Activated CD8-positive, alpha-beta T cell treated with anti-CD3 and anti-CD28 coated beads for 36 hours (primary cell): ENCODE measurements at regions not wholly inside any gene's neighbourhood (a gene's known extent, or its start where the extent isn't known, plus 50 kb on each side); places are given as distances from the start of the nearest gene placed in this dataset.
"Not testable (repeated sequence)": the region's sequence is repeated elsewhere in the genome, so short reads cannot be mapped to it uniquely, and the experiment has no call there.

Experiments
- ATAC-seq: fragments of 200-7000 bp; cut with Tn5 transposase; one replicate; pipeline ENCODE4 v1.10.0; 2021; ENCODE audit warnings: mild to moderate bottlenecking, moderate library complexity
- CTCF ChIA-PET: fragments of 350-600 bp; sonication (Branson Sonifier 250); formaldehyde crosslinking; loops from one replicate; lab custom pipeline; 2021; ENCODE audit warnings: antibody characterized with exemption; lab: Charles Lee
- POLR2A ChIA-PET: fragments of 350-600 bp; sonication (Branson Sonifier 250); formaldehyde crosslinking; loops from one replicate; lab custom pipeline; 2021; ENCODE audit warnings: antibody characterized with exemption; lab: Charles Lee
- DNase-seq: peaks from one replicate; pipeline ENCODE4 v3.0.0-alpha.2; 2020
- H3K27ac Mint-ChIP-seq: one replicate; pipeline ENCODE4 v1.8.0; 2021; ENCODE audit warnings: mild to moderate bottlenecking, mixed read lengths
- H3K27me3 Mint-ChIP-seq: one replicate; pipeline ENCODE4 v1.8.0; 2021; ENCODE audit warnings: mixed read lengths
- H3K36me3 Mint-ChIP-seq: one replicate; pipeline ENCODE4 v1.8.0; 2021; ENCODE audit warnings: low read depth, mixed read lengths
- H3K4me1 Mint-ChIP-seq: one replicate; pipeline ENCODE4 v1.8.0; 2021; ENCODE audit warnings: low read depth, mixed read lengths
- H3K4me3 Mint-ChIP-seq: one replicate; pipeline ENCODE4 v1.8.0; 2021; ENCODE audit warnings: mild to moderate bottlenecking, moderate library complexity, mixed read lengths
- H3K9me3 Mint-ChIP-seq: one replicate; pipeline ENCODE4 v1.8.0; 2021; ENCODE audit warnings: mixed read lengths
- CTCF ChIP-seq: fragments of 200-600 bp; IDR thresholded peaks from one replicate; pipeline ENCODE4 v1.8.0; 2022; ENCODE audit warnings: antibody characterized with exemption, mild to moderate bottlenecking
- intact Hi-C: fragments of 100-400 bp; cut with micrococcal nuclease; formaldehyde crosslinking; loops from one replicate; pipeline ENCODE4 v1.10.0; 2022

- H3K27ac Mint-ChIP-seq = no peak overlapping the region
- no peak for TF ChIP-seq CTCF
- ChIA-PET CTCF (no interaction called here), POLR2A (no interaction called here)
- no peaks in the 10 kb centered on the region for H3K4me1 Mint-ChIP-seq
- H3K36me3 Mint-ChIP-seq = no peaks in the 10 kb centered on the region
- no peaks in the 10 kb centered on the region for H3K9me3 Mint-ChIP-seq
- intact Hi-C loops = no loop called here
- DNase-seq = no peak
- H3K27me3 Mint-ChIP-seq = no peaks in the 10 kb centered on the region
- no peak overlapping the region for H3K4me3 Mint-ChIP-seq
- no peak for ATAC-seq
Observed at GRCh38 chr6:121557146-121557940, 121.9 kb downstream of the GJA1 start.

GRCh38 chr6:121559611-121560269 lies 124.3 kb downstream of the GJA1 start:
- no peak for ATAC-seq
- no peak for TF ChIP-seq CTCF
- no peak for DNase-seq
- intact Hi-C loops = no loop called here
- POLR2A ChIA-PET = interaction anchor here (0.6 kb wide), 1 partner anchor 164 kb away, joined by 3 read pairs; no protein-coding TSS in a partner anchor
- CTCF ChIA-PET = no interaction called here
- H3K27me3 Mint-ChIP-seq = no peaks in the 10 kb centered on the region
- H3K27ac Mint-ChIP-seq = no peak overlapping the region
- no peak overlapping the region for H3K4me3 Mint-ChIP-seq
- H3K9me3 Mint-ChIP-seq = peaks cover 12% of the 10 kb centered on the region
- no peaks in the 10 kb centered on the region for H3K4me1 Mint-ChIP-seq
- no peaks in the 10 kb centered on the region for H3K36me3 Mint-ChIP-seq

DNA sequence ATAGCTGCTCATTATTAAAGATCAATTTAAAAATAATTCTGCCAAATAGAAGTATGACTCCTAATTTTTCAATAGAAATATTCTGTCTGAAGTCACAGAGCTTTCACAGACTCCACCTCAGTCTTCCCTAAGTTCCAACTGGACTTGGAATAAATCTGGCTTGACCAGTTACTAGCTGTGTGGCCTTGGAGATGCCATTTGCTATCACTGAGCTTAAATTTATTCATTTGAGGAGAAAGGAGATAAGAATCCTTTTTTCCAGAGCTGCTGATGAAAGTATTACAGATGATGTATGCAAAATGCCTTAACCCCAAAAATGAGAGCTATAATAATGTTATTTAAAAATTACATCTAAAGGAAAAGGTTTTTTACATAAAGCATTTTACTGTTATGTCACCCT lies 125.0 kb downstream of the GJA1 start:
- CTCF ChIA-PET = no interaction called here
- no peak for TF ChIP-seq CTCF
- no peak for ATAC-seq
- H3K4me1 Mint-ChIP-seq = no peaks in the 10 kb centered on the region
- DNase-seq = no peak
- H3K9me3 Mint-ChIP-seq = peaks cover 14% of the 10 kb centered on the region
- intact Hi-C loops = no loop called here
- no peaks in the 10 kb centered on the region for H3K27me3 Mint-ChIP-seq
- no peaks in the 10 kb centered on the region for H3K36me3 Mint-ChIP-seq
- no peak overlapping the region for H3K27ac Mint-ChIP-seq
- POLR2A ChIA-PET = no interaction called here
- H3K4me3 Mint-ChIP-seq = no peak overlapping the region

DNA sequence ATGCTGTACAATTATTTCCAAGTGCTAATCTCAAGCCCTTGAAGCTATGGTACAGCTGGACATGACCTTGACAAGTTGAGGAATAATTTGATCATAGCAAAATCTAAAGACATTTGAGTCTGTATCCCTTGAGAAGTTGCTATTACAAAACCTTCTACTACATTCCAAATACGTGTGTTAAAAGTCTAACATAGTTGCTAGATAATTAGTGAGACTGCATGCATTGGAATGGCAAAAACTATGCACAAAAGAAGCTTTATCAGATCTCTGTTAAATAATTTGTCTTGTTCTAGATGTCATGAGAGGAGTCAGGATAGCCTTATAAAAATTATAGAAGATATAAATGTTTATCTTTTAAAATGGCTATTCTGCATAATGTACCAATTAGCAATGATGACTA lies 127.8 kb downstream of the GJA1 start:
- H3K36me3 Mint-ChIP-seq = no peaks in the 10 kb centered on the region
- TF ChIP-seq CTCF = no peak

DNA sequence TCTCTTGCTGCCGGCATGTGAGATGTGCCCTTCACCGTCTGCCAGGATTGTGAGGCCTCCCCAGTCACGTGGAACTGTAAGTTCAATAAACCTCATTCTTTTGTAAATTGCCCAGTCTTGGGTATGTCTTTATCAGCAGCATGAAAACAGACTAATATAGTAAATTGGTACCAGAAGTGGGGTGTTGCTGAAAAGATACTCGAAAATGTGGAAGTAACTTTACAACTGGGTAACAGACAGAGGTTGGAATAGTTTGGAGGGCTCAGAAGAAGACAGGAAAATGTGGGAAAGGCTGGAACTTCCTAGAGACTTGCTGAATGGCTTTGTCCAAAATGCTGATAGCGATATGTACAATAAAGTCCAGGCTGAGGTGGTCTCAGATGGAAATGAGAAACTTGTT lies 129.1 kb downstream of the GJA1 start:
- POLR2A ChIA-PET, CTCF ChIA-PET, intact Hi-C loops, H3K4me1 Mint-ChIP-seq, H3K36me3 Mint-ChIP-seq, H3K4me3 Mint-ChIP-seq, ATAC-seq, DNase-seq, H3K27me3 Mint-ChIP-seq, H3K27ac Mint-ChIP-seq: not testable (repeated sequence)
- peaks cover 14% of the 10 kb centered on the region for H3K9me3 Mint-ChIP-seq

More for the DNA sequence above, 127.8 kb downstream of the GJA1 start:
- no peak for DNase-seq
- ChIA-PET POLR2A (no interaction called here), CTCF (no interaction called here)
- H3K27ac Mint-ChIP-seq = no peak overlapping the region
- no peak for ATAC-seq
- peaks cover 14% of the 10 kb centered on the region for H3K9me3 Mint-ChIP-seq
- no peaks in the 10 kb centered on the region for H3K27me3 Mint-ChIP-seq
- no peaks in the 10 kb centered on the region for H3K4me1 Mint-ChIP-seq
- intact Hi-C loops = no loop called here
- no peak overlapping the region for H3K4me3 Mint-ChIP-seq
